IPS DF 19.7 (cell line): ENCODE measurements at regions not wholly inside any gene's neighbourhood (a gene's known extent, or its start where the extent isn't known, plus 50 kb on each side); places are given as distances from the start of the nearest gene placed in this dataset.

Source experiments
- DNase-seq: peaks from one replicate; pipeline ENCODE4 v3.0.0-alpha.2; 2013; ENCODE audit warnings: low read depth, low spot score

GRCh38 chr10:121418126-121418777, 180.0 kb downstream of the FGFR2 start:
- DNase-seq, result no peak

GRCh38 chr10:121420006-121420405, 178.2 kb downstream of the FGFR2 start:
- no peak for DNase-seq

- no peak for DNase-seq
These were observed 176.1 kb downstream of the FGFR2 start for GRCh38 chr10:121422096-121422495.

GRCh38 chr10:121425623-121426022, 172.6 kb downstream of the FGFR2 start:
- no peak for DNase-seq

- peak; percentile 47 for DNase-seq
These were observed 171.9 kb downstream of the FGFR2 start for GRCh38 chr10:121426307-121426706.
